Stimulated activated CD4-positive, alpha-beta T cell treated with anti-CD3 and anti-CD28 coated beads, Interleukin-2, amount 100 ng/mL, for 4 hours (primary cell): ENCODE measurements at regions not wholly inside any gene's neighbourhood (a gene's known extent, or its start where the extent isn't known, plus 50 kb on each side); places are given as distances from the start of the nearest gene placed in this dataset.
A peak's percentile ranks its signal among the peaks of the same experiment; 100 is the strongest.

Experiments used
- DNase-seq: peaks from one replicate; pipeline ENCODE4 v3.0.0-alpha.2; 2020; ENCODE audit warnings: low read depth

DNA sequence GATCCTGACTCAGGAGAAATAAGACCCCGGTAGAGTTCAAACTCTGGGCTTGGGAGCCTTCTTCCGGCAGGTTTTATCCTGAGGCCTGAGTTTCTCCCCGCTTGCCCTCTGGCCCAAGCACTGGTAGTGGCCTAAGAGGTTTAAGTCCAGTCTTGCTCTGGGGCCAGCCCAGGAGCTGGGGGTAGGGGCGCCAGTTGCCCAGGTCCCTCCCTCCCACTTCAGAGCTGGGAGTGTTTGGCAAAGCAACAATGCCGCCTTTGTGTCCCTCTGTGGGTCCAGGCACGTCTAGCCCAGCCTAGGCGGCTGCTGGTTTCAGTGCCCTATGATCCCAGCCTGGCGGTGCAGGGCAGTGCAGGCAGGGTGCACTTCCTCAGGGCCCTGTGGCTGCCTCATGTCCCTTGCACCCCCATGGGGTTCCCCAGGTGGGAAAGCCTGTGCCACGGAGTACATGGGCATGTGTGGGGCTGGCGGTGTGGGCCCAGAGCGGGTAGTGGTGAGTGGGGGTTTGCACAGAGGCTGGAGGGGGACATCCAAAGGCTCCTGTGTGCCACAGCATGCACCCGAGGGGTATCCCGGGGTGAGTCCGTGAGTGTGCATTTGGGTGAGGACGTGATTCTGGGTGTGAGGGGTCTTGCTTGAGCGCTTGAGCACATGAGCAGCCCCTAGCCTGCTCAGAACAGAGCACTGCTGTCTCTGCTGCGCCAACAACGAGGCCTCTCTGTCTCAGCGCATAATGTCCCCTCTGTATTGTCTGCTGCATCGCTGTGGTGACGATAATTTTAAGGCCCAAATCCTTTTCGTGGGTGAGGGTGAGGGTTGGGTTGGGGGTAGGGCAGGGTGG lies 61.7 kb upstream of the PSD2 start:
- DNase-seq: no peak

DNA sequence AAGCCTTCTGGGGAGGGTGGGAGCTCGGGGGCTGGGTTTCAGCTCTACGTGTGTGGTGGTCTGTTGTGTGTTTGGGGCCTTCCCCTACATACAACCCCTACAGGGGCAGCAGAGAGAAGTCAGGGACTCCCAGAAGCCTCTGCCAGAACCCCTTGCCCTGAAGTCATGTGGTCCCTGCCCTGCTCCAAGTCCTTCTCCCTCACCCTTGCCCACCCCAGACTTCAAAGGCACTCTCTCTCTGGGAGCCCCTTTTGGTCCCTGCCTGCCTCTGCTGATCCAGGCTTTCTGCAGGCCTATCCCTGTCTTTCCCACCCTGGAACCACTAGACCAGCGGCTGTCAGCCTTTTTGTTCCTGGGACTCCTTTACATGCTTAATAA lies 61.1 kb upstream of the PSD2 start:
- DNase-seq: no peak

DNA sequence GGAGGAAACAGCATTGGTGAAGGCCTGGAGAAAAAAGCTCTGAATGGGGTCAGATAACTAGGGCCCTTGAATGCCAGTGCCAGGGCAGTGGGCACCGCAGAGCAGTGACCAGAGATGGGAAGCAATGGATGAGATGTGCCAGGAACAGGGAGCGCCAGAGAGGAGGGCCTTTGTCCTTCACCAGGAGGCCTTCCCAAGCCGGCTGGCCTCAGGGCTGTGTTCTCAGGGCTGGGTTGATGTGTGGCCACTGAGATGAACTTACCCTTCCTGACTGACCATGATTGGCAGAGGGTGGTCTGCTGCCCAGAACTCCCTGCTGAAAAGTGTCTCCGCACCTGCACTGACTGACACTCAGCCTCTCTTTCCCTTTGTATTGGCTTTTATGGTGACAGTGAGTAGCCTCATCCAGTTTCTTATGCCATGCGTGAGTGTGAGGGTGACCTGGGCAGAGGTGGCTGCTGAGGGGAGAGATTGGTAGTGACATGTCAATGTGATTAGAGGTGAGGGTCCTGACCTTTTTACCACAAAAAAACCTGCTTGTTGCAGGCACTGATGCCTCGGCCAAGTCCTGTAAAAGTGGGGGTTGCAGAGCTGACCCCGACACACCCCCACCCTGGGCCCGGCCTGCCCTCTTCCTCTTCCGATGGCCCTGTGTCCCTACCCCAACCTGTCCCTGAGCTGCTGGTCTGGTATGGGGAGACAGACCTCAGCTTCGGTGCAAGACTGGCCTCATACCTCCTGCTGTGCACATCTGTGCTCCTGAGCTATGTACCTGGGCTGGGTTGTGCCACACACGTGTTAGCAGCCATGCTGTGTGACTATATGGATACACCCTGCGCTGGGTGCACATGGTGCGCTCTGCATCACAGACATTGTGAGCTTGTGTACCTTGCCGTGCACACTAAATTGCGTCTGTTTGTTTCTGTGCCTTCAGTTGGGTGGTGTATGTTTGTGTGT lies 57.1 kb upstream of the PSD2 start:
- DNase-seq: no peak

DNA sequence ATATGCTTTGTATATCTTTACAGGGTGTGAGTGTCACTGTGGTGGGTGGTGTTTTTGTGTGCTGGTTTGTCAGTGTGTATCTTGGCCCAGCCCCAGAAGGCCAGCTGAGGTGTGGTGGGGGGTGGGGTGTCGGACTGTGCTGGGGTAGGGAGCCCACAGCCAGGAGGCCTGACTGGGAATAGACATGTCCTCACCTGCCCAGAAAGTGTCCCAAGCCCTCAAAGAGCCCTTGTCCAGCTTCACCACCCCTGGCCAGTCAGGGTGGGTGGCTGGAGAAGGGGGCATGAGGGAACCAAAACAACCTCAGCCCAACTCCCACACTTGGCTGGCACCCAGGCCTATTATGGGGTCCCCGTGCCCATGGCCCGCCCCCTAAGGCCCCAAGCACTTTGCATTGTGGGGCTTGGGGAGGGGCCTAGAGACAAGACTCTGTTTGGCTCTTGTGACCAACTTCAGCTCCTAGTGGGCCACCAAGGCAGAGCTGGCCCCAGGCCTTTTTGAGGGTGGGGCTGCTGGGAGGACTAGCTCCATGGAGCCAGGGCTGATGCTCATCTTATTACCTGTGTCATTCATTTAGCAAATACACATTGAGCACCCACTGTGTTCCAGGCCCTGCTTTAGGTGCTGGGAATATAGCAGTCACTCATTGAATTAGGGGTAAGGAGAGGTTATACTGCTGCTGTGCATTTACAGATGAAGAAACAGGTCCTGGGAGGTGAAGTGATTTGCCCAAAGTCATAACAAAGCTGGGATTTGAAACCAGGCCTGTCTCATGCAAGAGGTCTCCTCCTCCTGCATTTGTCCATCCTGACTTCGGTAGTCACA lies 56.2 kb upstream of the PSD2 start:
- no peak for DNase-seq

DNA sequence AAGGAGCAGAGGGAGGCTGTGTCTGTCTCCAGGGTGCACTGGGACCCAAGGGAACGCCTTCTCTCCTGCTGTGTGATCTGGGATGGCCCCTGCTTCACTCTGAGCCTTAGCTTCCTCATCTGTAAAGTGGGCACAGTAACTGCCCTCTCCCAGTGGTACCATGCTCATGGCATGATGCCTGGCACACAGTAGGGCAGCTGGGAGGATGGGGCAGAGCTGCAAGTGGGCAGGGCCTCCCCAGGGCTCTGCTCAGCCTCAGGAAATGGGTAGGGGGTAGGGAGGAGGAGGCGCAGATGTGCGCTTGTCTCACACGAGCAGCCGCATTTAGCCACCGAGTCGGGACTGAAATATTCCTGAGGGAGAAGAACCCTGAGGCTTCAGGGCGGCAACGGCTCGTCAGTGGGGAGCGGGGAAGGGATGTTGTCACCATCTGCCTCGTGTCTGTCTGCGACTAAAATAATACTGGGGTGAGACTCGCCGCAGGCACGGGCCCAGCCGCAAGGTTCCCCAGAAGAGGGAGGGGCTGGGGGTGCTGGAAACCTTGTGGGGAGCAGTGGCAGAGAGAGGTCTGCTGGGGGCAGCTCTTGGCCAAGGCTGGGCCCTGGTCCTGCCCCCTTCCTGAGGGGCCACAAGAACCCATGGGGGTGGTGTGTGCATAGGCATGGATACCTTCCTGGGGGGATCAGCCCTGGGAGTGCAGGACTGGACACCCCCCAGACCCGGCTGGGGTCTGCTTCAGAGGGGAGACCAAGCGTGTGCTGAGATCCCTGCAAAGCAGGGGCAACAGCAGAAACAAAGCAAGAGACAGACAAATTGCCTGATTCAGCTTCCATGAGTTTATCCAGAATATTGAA lies 55.2 kb upstream of the PSD2 start:
- no peak for DNase-seq

DNA sequence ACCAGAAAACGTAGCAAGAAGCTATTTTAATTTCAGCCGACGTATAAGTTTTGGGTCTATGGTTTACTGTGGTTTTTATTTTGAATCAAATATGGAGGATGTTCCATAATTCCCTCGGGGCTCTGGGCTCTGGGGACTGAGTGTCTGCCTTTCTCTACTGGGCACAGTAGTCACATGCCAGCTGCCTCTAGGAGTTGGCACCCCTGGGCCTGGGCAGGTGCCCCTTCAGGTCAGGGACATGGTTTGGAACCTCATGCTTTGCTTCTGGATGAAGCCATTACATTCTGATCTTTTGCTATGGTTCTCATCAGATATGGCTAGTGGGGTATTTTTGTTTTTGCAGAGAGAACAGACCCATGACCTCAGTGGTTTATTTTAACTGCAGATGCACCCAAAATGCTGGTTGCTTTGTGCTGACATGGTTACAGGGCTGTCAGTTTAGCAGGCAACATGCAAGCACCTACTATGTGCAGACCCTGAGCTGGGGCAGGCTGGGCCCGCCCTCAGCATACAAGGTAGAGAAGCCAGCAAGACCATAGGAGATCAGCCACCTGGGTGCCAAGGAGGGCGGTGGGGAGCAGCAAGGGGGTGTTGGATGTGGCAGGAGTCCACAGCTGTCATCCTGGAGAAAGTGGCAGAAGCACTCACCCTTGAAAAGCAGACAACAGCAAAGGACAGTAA lies 54.5 kb upstream of the PSD2 start:
- no peak for DNase-seq

DNA sequence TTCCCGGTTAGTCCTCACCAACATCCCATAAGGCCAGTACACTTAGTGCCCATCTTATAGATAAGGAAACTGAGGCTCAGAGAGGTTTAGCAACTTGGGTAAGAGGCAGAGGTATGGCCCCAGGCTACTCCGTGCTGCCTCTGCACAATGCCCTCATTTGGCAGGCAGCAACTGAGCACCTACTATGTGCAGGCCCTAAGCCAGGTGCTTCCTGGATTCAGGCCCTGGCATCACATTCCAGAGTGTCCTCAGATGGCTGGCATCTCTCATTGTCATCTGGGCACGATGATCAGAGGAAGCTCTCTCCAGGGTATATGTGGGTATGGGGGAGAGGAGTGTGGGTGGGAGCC lies 53.8 kb upstream of the PSD2 start:
- no peak for DNase-seq

DNA sequence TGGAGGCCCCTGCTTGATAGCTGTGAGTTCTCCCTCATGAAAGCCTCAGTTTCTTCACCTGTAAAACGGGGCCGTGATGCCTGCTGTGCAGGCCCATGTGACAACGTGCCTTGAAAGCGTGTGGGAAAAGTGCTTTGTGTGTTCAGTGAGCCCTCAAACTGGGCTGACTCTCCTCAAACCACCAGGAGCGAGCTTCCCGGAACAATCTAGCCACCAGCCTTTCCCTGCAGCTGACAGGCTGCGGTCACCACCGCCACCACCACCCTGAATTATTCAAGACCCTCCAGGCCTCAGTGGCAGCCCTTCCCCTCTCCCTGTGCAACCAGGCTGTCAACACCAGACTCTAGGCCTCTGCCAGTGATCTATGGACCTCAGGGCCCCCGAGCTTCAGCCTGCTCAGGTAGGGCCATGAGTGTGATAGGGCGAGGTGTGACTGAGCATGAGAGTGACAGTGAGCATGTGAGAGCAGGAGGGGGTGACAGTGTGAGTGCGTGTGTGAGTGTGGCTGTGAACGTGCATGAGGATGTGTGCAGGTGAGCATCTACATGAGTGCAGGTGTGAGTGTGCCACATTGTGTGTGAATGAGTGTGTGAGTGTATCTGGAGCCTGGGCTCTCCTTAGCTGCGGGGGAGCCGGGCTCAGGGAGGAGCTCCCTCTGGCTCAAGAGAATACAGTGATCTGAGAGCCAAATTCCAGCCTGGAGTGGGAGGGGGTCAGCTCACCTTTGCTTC lies 53.3 kb upstream of the PSD2 start:
- no peak for DNase-seq

DNA sequence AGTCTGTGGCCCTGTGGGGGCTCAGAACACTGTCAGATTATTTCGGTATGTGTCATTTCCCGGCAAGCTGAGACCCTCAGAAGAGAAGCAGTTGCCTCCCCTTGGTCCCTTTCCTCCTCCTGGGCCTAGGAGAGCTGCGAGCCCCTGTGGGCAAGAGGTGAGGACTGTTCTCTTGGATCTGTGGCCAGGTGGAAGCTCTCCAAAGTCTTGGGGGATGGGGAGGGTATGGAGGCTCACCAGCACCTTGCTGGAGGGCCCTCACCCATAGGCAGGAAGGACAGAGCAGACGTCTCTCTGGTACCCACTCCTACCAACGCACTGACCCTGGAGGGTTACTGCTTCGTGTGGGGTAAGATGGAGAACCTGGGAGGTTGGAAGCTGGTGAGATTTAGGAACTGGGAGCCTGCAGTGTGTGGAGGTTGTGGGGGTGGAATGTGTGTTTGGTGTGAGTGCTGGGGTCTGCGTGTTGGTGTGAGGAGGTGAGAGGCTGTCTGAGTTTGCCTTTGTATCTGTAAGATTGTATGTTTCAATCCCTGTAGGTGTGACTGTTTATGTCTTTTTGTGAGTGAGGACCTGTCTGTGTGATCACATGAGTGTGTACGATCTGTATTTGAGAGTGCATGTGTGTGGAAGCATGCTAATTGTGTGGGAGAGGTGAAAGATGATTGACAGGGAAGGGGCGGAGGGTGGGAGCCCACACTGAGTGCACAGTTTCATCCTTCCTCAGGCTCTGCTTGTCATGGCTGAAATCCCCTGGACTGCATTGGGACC lies 52.4 kb upstream of the PSD2 start:
- no peak for DNase-seq

DNA sequence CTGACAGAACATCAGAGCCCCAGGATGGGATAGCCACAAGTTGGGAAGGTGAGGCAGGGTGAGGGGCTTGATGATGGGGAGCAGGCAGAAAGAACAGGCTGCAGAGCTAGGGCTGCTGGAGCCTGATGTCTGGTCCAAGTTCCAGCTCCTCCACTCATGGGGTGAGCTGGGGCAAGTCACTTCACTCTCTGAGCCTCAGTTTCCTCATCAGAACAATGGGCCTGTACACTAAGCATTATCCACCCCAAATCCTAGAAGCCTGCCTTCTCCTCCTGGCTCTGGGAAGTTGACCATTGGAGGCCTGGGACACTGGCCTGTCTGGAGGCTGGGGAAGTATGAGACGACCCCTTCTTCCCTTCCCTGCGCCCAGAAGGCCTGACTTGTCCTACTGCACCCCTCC lies 51.8 kb upstream of the PSD2 start:
- no peak for DNase-seq

DNA sequence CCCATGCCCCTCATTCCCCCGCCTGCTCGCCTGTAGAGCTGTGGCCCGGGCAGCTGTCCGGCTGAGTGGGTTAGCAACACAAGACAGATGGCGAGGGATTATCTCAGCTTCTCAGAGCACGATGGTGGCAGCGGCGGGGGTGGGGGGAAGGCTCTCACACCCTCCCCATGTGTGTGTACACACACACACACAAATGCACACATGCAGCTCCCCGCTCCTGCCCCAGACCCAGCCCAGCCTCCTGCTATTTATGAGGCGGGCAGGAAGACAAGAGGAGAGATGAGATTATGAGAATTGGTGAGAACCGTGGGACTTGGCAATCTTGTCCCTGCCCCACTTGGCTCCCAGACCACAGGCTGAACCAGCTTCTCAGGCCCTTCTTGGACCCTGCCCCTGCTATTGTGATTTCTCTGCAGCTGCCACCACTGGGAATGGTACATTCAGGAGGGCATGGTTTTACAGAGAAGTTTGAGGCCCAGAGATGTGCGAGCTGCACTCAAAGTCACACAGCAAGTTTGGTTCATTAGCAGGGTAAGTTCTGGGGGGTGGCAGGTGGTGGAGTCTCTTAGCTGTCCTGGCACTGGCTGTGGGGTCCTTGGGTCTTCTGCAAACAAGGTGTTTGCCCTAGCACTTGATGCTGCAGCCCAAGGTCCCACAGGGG lies 51.0 kb upstream of the PSD2 start:
- no peak for DNase-seq

DNA sequence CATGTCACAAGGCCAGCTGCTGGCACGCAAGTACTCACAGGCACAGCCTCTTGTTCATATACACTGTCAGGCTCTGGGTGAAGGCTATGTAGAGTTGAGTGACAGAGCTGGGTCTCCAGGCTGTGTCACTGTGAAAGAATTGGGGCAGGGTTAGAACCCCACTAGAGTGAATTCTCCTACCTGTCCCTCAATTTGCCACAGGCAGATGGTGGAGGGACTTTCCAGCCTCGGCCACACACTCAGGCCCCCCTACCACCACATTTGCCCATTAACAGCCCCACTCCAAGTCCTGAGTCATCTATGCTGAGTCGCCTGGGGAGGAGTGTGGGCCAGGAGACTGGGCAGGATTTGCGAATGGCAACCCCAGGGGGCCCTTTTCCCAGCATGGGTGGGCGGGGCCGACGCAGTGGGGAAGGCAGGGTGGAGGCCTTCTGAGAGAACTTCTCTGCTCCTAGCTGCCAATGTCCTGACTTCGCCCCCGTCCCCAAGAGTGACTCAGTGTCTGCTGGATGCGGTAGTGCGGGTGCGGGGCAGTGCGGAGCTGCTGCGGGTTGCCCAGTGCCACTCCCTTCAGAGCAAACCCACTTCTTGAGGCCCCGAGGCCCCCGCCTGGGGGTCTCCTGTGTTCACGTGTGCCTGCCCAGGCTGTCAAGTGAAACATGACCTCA lies 50.3 kb upstream of the PSD2 start:
- no peak for DNase-seq

DNA sequence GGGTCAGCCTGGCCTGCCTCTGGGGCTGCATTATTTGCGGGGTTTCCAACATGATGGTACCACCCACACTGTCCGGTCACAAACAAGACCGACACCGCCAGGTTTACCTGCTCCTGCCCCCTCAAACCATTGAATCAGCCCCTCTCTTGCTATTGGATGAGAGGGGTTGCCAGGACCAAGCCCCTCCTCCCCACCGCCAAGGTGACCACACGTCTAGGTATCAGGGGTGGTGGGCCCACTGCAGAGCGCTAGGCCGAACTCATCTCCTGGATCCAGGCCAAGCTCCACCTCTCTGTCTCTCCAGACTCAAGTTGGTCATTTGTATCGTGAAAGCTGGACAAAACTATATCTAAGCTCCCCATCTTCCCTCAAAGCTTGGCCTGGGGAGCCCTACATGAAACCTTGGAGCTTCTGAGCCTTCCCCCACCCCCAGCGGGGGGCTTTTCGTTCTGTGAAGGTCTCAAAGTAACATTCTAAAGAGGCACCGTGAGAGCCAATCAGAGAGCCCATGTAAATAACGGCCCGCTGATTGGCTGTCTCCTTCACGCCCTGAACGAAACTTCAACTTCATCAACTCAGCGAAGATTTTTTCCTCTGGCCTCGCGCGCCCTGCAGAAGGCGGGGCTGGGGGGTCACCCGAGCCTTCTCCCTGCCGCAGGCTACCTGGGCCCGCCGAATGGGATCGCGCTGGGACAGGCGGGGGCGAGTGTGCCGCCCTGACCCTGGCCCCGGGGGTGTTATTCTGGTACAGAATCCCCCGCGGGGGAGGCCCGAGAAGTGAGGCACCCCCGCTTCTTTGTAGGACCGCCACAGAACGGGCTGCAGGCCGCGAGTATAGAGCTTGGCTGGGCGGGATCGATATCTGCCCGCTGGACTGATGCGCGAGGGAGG lies 49.6 kb upstream of the PSD2 start:
- DNase-seq: peak; percentile 22
